Right atrium auricular region (tissue), 2 donors: ENCODE measurements at regions not wholly inside any gene's neighbourhood (a gene's known extent, or its start where the extent isn't known, plus 50 kb on each side); places are given as distances from the start of the nearest gene placed in this dataset.
"Not testable (repeated sequence)": the region's sequence is repeated elsewhere in the genome, so short reads cannot be mapped to it uniquely, and the experiment has no call there.

Experiments used
- DNase-seq: peaks from one replicate; pipeline ENCODE4 v3.0.0-alpha.2; 2019; ENCODE audit warnings: low spot score
- H3K27ac ChIP-seq, 2 donors: fragments of 200-600 bp; sonication (generic); 1 replicate in 1 of 2; 2 replicates in 1 of 2; pipeline ENCODE4 v1.5.1; 2016 to 2019
- H3K27me3 ChIP-seq, 2 donors: fragments of 200-600 bp; sonication (generic); one replicate each; pipeline versions ENCODE4 v1.5.1 to v1.6.0; 2017 to 2019
- H3K36me3 ChIP-seq: fragments of 200-600 bp; sonication (generic); one replicate; pipeline ENCODE4 v1.5.1; 2016
- H3K4me1 ChIP-seq, 2 donors: fragments of 200-600 bp; sonication (generic); one replicate each; pipeline versions ENCODE4 v1.5.1 to v1.6.0; 2017 to 2019
- H3K4me3 ChIP-seq, 2 donors: fragments of 200-600 bp; sonication (generic); 1 replicate in 1 of 2; 2 replicates in 1 of 2; pipeline ENCODE4 v1.5.1; 2017 to 2019; ENCODE audit warnings: mild to moderate bottlenecking in 1 of 2, moderate library complexity in 1 of 2
- H3K9me3 ChIP-seq, 2 donors: fragments of 200-600 bp; sonication (generic); one replicate each; pipeline ENCODE4 v1.5.1; 2019
- TF ChIP-seq, protein P1 (sequence below), 2 donors: fragments of 200-600 bp; sonication (generic); IDR thresholded peaks; one replicate each; pipeline ENCODE4 v1.5.1; 2019; ENCODE audit warnings: antibody characterized with exemption in 2 of 2

DNA sequence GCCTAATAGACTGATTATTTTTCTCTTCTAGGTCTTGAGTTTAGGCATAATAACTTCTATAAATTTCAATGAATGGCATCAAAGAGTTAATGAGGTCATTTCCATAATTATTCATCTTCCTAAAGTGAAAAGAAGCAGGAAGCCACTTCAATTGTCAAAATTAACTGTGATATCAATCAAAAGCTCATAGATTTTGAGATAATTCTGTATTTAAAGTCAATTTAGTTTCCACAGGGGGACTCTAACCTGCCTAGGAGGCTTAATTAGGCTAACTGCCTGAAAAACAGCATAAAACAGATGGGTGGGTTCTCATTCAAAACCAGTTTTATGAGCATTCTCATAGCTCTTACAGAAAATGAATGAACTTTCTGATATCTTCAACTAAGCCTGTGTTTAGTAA is 177.8 kb downstream of the OTOL1 start:
- DNase-seq, result no peak
- Histone ChIP-seq H3K27ac (no peak overlapping the region), H3K4me1 (no peaks in the 10 kb centered on the region), H3K27me3 (no peaks in the 10 kb centered on the region), H3K36me3 (no peaks in the 10 kb centered on the region), H3K4me3 (no peak overlapping the region), H3K9me3 (peaks cover 3 to 6% of the 10 kb centered on the region in 2 donors)
- TF ChIP-seq, protein P1, sequence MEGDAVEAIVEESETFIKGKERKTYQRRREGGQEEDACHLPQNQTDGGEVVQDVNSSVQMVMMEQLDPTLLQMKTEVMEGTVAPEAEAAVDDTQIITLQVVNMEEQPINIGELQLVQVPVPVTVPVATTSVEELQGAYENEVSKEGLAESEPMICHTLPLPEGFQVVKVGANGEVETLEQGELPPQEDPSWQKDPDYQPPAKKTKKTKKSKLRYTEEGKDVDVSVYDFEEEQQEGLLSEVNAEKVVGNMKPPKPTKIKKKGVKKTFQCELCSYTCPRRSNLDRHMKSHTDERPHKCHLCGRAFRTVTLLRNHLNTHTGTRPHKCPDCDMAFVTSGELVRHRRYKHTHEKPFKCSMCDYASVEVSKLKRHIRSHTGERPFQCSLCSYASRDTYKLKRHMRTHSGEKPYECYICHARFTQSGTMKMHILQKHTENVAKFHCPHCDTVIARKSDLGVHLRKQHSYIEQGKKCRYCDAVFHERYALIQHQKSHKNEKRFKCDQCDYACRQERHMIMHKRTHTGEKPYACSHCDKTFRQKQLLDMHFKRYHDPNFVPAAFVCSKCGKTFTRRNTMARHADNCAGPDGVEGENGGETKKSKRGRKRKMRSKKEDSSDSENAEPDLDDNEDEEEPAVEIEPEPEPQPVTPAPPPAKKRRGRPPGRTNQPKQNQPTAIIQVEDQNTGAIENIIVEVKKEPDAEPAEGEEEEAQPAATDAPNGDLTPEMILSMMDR (IDR thresholded peaks at IDR 0.05), result no peak

DNA sequence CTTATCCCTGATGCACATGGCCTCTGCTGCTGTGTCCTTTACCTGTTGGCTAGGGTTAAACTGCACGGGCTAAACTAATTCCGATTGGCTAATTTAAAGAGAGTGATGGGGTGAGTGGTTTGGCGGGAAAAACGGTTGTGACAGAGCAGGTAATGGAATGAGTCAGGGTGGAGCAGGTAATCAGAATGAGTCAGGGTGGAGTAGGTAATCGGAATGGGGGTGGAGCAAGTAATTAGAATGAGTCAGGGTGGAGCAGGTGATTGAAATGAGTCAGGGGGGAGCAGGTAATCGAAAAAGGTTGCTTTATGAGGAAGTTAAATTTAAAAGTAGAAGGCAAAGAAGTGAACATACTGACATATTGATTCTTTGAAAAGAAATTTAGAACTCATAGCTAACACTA is 185.2 kb downstream of the OTOL1 start:
- not testable (repeated sequence) for DNase-seq, H3K9me3 ChIP-seq, H3K27ac ChIP-seq, H3K4me1 ChIP-seq, H3K36me3 ChIP-seq, H3K4me3 ChIP-seq, H3K27me3 ChIP-seq

DNA sequence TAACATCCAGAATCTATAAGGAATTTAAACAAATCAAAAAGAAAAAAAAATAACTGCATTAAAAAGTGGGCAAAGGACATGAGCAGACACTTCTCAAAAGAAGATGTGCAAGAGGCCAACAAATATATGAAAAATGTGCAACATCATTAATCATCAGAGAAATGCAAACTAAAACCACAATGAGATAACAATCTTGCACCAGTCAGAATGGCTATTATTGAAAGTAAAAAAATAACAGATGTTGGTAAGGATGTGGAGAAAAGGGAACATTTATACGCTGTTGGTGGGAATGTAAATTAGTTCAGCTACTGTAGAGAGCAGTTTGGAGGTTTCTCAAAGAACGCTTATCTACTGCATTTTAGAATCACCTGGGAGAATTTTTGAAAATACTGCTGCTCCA is 186.1 kb downstream of the OTOL1 start:
- Histone ChIP-seq H3K9me3 (no peaks in the 10 kb centered on the region), H3K36me3 (no peaks in the 10 kb centered on the region), H3K27me3 (no peaks in the 10 kb centered on the region), H3K4me3 (no peak overlapping the region), H3K4me1 (no peaks in the 10 kb centered on the region), H3K27ac (no peak overlapping the region)
- DNase-seq, result no peak
- TF ChIP-seq, protein P1 (IDR thresholded peaks at IDR 0.05), result no peak

DNA sequence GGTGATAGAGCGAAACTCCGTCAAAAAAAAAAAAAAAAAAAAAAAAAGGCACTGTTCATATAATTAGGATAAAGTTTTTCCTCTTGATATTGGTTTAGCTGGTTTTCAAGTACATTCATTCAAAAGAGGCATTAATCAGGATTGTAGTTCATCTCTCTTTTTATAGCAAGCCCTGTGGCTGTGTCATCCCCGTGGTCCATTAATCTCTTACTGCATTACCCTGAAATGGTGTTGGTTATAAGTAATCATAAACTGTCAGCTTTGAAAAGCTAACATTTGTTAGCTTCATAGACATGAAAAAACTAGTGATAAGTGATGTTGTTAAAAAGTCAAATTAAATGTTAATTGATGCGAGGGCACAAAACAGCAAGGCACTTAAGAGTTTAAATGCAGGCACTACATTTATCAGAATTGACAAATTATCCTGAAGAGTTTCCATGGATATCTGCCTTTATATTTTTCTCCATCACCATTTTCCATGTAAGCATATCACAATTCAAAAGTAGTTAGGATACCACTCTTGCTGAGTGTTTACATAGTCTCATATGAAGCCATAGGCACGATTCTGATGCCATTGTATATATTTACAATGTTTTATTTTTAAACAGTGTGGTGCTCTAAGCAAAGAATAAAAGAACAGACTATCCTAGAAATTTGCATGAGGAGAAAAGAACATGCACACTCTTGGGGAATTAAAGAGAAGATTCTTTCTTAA is 193.1 kb downstream of the OTOL1 start:
- TF ChIP-seq, protein P1 (IDR thresholded peaks at IDR 0.05), result no peak
- H3K4me3 ChIP-seq, result no peak overlapping the region
- no peaks in the 10 kb centered on the region for H3K27me3 ChIP-seq
- H3K4me1 ChIP-seq, result no peaks in the 10 kb centered on the region
- DNase-seq, result no peak
- H3K27ac ChIP-seq, result no peak overlapping the region
- H3K36me3 ChIP-seq, result no peaks in the 10 kb centered on the region
- no peaks in the 10 kb centered on the region for H3K9me3 ChIP-seq

DNA sequence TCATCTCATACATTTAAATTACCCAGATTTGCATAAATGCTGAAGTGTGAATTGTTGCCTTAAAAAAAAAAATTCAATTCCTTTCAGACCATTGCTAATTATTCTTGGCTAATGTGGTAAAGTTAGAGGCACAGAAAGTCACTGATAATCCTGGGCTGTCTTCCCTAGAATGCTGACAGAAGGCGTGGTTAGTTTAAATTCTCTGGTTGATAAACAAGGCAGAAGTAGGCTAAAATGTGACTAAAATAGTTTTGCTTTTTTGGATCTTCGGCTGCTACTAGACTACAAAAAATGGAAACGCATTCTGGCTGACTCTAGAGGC is 193.7 kb downstream of the OTOL1 start:
- no peak for DNase-seq

DNA sequence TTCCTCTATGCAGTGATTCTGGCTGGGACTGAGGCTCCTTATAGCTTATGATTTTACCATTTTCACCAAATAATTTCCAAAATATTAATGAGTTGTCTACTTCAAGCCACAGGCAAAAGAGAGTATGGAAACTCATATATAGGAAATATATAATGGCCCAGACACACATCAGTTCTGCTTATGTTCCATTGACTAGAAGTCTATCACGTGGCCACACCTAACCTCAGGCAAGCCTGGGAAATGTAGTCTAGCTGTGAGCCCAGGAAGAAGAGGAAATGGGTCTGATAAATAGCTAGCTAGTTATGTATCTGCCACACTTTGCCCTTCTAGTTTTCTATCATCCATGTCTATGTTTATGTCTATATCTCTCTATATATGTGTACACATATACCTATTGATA is 195.1 kb downstream of the OTOL1 start:
- H3K36me3 ChIP-seq, result no peaks in the 10 kb centered on the region
- H3K4me1 ChIP-seq, result no peaks in the 10 kb centered on the region
- no peak for DNase-seq
- H3K27ac ChIP-seq, result no peak overlapping the region
- TF ChIP-seq, protein P1 (IDR thresholded peaks at IDR 0.05), result no peak
- no peaks in the 10 kb centered on the region for H3K27me3 ChIP-seq
- no peaks in the 10 kb centered on the region for H3K9me3 ChIP-seq
- no peak overlapping the region for H3K4me3 ChIP-seq

More for the DNA sequence above, 193.7 kb downstream of the OTOL1 start:
- H3K27ac ChIP-seq, result no peak overlapping the region
- H3K36me3 ChIP-seq, result no peaks in the 10 kb centered on the region
- no peaks in the 10 kb centered on the region for H3K4me1 ChIP-seq
- TF ChIP-seq, protein P1 (IDR thresholded peaks at IDR 0.05), result no peak
- H3K27me3 ChIP-seq, result no peaks in the 10 kb centered on the region
- no peaks in the 10 kb centered on the region for H3K9me3 ChIP-seq
- H3K4me3 ChIP-seq, result no peak overlapping the region
